Aorta (tissue), 5 donors: ENCODE measurements at regions not wholly inside any gene's neighbourhood (a gene's known extent, or its start where the extent isn't known, plus 50 kb on each side); places are given as distances from the start of the nearest gene placed in this dataset.

Source experiments
- ATAC-seq: fragments of 200-7000 bp; cut with Tn5 transposase; one replicate; pipeline ENCODE4 v1.9.1; 2022; ENCODE audit warnings: moderate library complexity; ENCODE audit not compliant: low FRiP score
- DNase-seq, 2 donors: peaks; one replicate each; pipeline ENCODE4 v3.0.0-alpha.2; 2020
- H3K27ac ChIP-seq, 2 donors: one replicate each; pipeline ENCODE4 v1.5.1; 2013; ENCODE audit warnings: low read length in 2 of 2, mild to moderate bottlenecking in 2 of 2, moderate library complexity in 2 of 2, control low read depth in 1 of 2, inconsistent platforms in 1 of 2, low read depth in 1 of 2
- H3K27me3 ChIP-seq, 2 donors: one replicate each; pipeline ENCODE4 v1.6.1; 2013; ENCODE audit warnings: control low read depth in 1 of 2, low read length in 1 of 2, mild to moderate bottlenecking in 1 of 2, moderate library complexity in 1 of 2; ENCODE audit not compliant: insufficient read depth in 2 of 2, control insufficient read depth in 1 of 2
- H3K36me3 ChIP-seq, 2 donors: one replicate each; pipeline ENCODE4 v1.6.1; 2013; ENCODE audit warnings: control low read depth in 1 of 2, low read length in 1 of 2, mild to moderate bottlenecking in 1 of 2; ENCODE audit not compliant: insufficient read depth in 2 of 2, control insufficient read depth in 1 of 2
- H3K4me1 ChIP-seq, 2 donors: one replicate each; pipeline ENCODE4 v1.6.1; 2013; ENCODE audit warnings: low read length in 2 of 2, control low read depth in 1 of 2, mild to moderate bottlenecking in 1 of 2, moderate library complexity in 1 of 2; ENCODE audit not compliant: insufficient read depth in 2 of 2, control insufficient read depth in 1 of 2
- H3K4me3 ChIP-seq, 2 donors: one replicate each; pipeline ENCODE4 v1.5.1; 2013; ENCODE audit warnings: low read length in 2 of 2, control low read depth in 1 of 2, mild to moderate bottlenecking in 1 of 2
- H3K9me3 ChIP-seq: one replicate; pipeline ENCODE4 v1.6.1; 2013; ENCODE audit warnings: mild to moderate bottlenecking, low read length; ENCODE audit not compliant: control insufficient read depth
- WGBS, 2 donors: extraction: QIAGEN DNeasy Blood & Tissue Kit; methylation state at CpG; one replicate each; pipeline ENCODE4 v1.1.7; 2013; 5-methylcytosine and 5-hydroxymethylcytosine counted together
- intact Hi-C, 2 donors: fragments of 100-400 bp; cut with DNase I; formaldehyde crosslinking; loops; one replicate each; pipeline versions ENCODE4 v1.14.2 to v1.15.0; 2022
- donor health status: healthy with polysubstance abuse.
- donor health status: Bipolar disorder and iron deficiency.
- donor health status: DM: no; HTN: no; CAD: no.
- donor health status: DM: no; HTN: no; CAD: no.
- donor health status: DM: yes; HTN: yes; CAD: no.

DNA sequence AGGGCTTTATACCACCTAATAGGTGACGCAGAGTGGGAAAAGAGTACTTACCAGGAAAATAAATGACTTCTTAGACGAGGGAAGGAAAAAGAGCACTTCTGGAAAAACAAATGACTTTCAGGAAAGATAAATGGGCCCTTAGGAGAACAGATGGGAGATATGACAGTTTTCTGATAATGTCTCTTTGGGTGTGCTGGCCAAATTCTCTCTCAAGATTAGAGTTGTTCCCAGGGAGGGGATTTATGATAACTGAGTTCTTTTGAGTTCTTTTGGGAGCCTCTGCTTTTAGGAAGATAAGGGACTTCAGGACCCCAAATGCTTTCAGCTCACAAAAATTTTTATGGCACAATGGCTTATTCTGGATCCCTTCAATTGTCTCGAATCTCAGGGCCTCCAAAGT lies 70.3 kb upstream of the EPCAM start:
- 75 to 80% methylated on average over 3 of the region's 3 CpGs for WGBS, 2 donors
- DNase-seq = no peak
- no peak overlapping the region for H3K27ac ChIP-seq

DNA sequence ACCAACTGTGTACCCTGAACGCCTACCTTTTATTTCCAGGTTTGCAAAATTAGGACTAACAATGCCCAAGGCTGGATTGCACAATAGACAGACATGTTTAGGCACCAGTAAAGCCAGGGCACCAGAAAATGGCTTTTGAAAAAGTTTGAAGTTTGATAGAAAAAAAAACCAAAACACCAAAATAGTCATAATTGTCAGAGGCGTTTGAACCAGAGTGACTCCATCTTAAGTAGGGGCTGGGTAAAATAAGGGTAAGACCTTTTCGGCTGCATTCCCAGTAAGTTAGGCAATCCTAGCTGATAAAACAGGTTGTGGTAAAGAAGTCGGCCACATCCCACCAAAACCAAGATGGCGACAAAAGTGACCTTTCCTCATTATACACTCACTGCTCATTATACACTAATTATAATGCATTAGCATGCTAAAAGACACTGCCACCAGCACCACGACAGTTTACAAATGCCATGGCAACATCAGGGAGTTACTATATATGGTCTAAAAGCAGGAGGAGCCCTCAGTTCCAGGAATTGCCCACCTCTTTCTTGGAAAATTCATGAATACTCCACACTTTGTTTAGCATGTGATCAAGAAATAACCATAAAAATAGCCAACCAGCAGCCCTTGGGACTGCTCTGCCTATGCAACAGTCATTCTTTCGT lies 71.2 kb upstream of the EPCAM start:
- H3K36me3 ChIP-seq = no peaks in the 10 kb centered on the region
- DNase-seq (no peak), ATAC-seq (no peak)
- intact Hi-C loops = no loop called here
- no peak overlapping the region for H3K4me3 ChIP-seq
- H3K9me3 ChIP-seq = no peaks in the 10 kb centered on the region
- H3K27ac ChIP-seq = no peak overlapping the region
- H3K27me3 ChIP-seq = no peaks in the 10 kb centered on the region
- WGBS, 2 donors = 83 to 84% methylated on average over 7 of the region's 7 CpGs
- no peaks in the 10 kb centered on the region for H3K4me1 ChIP-seq

More for the DNA sequence above, 70.3 kb upstream of the EPCAM start:
- no peaks in the 10 kb centered on the region for H3K36me3 ChIP-seq
- H3K9me3 ChIP-seq = no peaks in the 10 kb centered on the region
- H3K27me3 ChIP-seq = no peaks in the 10 kb centered on the region
- intact Hi-C loops = no loop called here
- H3K4me3 ChIP-seq = no peak overlapping the region
- ATAC-seq = no peak
- no peaks in the 10 kb centered on the region for H3K4me1 ChIP-seq

DNA sequence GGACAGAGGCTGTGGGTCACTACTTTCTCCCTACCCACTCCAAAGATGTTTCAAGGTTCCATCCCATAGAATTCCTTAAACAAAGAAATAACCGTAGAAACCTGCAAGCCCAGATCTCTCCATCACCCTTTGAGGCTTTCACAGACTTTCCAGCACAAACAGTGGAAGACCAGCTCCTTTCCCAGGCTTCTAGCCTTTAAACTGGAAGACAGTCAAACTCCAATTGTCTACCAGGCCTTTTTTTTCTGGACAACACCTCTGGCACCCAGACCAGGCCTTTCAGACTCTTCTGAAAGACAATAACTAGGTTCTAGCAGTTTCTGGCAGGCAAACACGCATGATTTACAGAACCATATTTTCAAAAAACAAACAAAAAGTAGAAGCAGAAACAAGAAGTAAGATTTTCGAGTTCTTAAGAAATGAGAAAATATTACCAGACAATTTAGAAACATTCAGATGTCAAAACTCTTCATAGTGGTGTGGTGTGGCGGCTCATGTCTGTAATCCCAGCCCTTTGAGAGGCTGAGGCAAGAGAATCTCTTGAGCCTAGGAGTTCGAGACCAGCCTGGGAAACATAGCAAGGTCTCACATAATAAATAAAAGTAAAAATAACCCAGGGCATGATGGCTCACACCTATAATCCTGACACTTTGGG lies 73.0 kb upstream of the EPCAM start:
- no peak for DNase-seq
- Histone ChIP-seq H3K4me3 (no peak overlapping the region), H3K27ac (no peak overlapping the region), H3K4me1 (no peaks in the 10 kb centered on the region), H3K27me3 (no peaks in the 10 kb centered on the region), H3K9me3 (no peaks in the 10 kb centered on the region), H3K36me3 (no peaks in the 10 kb centered on the region)
- 67 to 73% methylated on average over 5 of the region's 5 CpGs for WGBS, 2 donors
- intact Hi-C loops = no loop called here
- no peak for ATAC-seq

DNA sequence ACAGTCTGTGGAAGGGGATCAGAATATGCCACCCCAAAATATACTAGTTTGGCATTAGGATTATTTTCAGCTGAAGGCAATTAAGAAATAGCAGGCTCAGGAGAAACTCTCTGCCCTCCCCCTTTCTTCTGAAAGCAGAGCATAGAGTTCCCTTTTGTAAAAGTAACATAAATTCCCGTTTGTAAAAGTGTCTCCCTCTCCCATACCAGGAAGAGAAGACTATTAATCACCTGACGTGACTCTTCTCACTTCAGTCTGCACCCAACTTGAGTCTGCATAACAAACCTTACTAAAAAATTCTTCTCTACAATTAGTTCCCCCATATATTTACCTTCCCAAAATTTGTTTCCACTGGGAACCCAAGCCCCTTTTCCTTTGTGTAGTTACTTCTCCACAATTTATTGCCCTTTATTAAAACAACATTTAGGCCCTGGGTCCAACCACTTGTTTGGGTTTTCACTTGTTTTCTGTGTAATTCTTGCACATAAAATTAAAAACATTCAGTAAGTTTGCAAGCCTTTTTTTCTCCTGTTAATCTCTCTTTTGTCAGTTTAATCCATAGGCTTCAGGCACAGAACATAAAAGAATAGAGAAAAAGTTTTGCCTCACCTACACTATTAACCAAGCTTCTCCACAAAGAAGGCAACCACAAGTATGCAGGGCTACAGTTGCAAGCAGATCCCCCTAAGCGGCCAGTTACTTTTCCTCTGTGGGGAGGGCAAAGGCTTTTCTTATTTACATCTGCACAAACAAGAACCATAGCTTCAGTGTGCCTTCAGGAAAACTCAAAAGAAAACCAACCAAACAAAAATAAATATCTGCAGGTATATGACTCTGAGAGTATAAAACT lies 73.8 kb upstream of the EPCAM start:
- Histone ChIP-seq H3K4me1 (no peaks in the 10 kb centered on the region), H3K9me3 (no peaks in the 10 kb centered on the region), H3K27me3 (no peaks in the 10 kb centered on the region), H3K36me3 (no peaks in the 10 kb centered on the region), H3K27ac (no peak overlapping the region), H3K4me3 (no peak overlapping the region)
- ATAC-seq (no peak), DNase-seq (no peak)
- WGBS, 2 donors = 75 to 76% methylated on average over 3 of the region's 3 CpGs
- intact Hi-C loops = no loop called here

DNA sequence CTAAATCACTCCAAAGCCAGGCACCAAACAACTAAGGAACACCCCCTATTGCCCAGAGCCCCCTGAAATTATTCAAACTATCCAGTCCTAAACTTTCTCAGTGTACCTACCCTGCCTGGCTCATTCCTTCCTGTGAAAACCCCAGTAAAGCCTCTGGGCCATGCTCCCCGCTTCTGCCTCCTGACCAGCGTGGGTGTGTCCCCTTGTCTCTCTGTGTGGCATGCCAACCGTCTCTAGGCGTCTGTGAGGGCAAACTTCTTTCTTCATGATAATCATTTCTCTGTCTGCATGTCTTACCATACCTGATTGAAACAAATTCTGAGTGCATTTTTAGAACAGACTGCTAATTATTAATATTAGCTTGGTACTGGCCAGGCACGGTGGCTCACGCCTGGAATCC lies 75.1 kb upstream of the EPCAM start:
- intact Hi-C loops = no loop called here
- DNase-seq (no peak), ATAC-seq (no peak)
- no peaks in the 10 kb centered on the region for H3K27me3 ChIP-seq
- H3K36me3 ChIP-seq = no peaks in the 10 kb centered on the region
- no peak overlapping the region for H3K4me3 ChIP-seq
- no peaks in the 10 kb centered on the region for H3K9me3 ChIP-seq
- no peak overlapping the region for H3K27ac ChIP-seq
- 89 to 94% methylated on average over 6 of the region's 6 CpGs for WGBS, 2 donors
- no peaks in the 10 kb centered on the region for H3K4me1 ChIP-seq

DNA sequence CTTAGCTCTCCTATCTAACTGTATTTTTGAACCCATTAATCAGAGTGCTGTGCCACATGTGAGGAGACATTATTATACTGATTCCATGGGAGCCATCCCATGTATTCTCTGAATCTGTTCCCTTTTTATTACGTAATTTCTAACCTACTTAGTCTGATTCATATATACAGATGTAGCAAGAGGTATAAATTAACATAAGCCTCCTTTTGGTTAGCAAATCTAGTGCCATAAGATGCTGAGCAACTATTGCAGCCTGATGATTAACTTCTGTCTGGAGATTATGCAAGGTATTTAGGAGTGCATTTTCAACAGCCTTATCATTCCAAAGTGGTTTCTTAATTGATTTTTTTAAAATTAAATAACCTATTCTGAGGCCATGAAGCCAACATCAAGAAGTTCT lies 80.2 kb upstream of the EPCAM start:
- DNase-seq (no peak), ATAC-seq (no peak)
- no peak overlapping the region for H3K27ac ChIP-seq
- 91 to 94% methylated on average over 1 of the region's 1 CpG for WGBS, 2 donors
- no peak overlapping the region for H3K4me3 ChIP-seq
- no peaks in the 10 kb centered on the region for H3K9me3 ChIP-seq
- no peaks in the 10 kb centered on the region for H3K4me1 ChIP-seq
- intact Hi-C loops = no loop called here
- H3K36me3 ChIP-seq = no peaks in the 10 kb centered on the region
- no peaks in the 10 kb centered on the region for H3K27me3 ChIP-seq

DNA sequence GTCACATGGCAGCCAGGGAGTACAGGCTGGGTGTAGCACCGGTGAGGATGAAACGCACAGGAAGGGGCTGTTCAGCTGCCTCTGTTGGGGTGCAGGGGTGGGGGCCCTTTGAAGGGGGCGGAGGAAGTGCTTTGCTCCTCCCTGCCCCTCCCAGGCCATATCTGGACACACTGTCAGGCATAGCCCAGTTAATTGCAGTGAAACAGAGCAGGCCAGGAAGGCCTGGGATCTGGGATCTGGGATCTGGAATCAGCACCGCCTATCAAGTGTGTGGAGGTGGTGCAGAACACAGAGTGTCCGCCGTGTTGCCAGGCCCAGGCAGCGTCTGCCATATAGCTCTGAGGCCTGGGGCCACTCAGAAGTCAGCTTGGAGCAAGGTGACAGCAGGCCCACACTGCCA lies 85.5 kb upstream of the EPCAM start:
- Histone ChIP-seq H3K4me3 (no peak overlapping the region), H3K27me3 (no peaks in the 10 kb centered on the region), H3K4me1 (no peaks in the 10 kb centered on the region), H3K27ac (no peak overlapping the region), H3K9me3 (no peaks in the 10 kb centered on the region), H3K36me3 (no peaks in the 10 kb centered on the region)
- DNase-seq (no peak), ATAC-seq (no peak)
- intact Hi-C loops = no loop called here
- WGBS, 2 donors = 92 to 98% methylated on average over 7 of the region's 7 CpGs

DNA sequence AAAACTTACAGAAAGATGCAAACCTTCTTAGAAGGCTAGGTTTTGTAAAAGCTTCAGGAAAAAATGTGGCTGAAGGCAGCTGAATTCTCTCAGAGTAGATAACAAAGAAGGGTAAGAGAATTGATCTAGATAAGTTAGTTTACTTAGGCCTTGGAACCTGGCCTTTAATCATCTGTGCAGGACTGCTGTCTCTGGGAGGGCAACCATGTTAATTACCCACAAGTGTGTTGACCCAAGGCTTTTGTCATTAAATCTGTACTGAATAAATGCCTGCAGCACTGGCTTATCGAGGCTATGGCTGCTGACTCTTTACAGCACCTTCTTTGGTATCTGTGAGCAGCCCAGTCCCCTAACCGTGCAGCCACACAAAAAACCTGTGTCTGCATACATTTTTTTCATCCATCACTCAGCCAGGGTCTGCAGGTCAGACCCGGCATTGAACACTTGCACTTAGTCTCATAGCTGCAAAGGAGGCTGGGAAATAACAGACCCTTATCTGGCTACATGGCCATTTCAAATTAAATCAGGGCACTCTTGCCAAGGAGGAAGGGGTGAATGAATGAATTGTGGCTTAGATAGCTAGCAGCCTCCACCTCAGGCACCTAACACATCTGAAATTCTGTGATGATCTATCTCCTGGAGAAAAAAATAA lies 86.4 kb upstream of the EPCAM start:
- no peaks in the 10 kb centered on the region for H3K4me1 ChIP-seq
- H3K27me3 ChIP-seq = no peaks in the 10 kb centered on the region
- no peaks in the 10 kb centered on the region for H3K36me3 ChIP-seq
- H3K4me3 ChIP-seq = no peak overlapping the region
- no peaks in the 10 kb centered on the region for H3K9me3 ChIP-seq
- ATAC-seq = no peak
- DNase-seq = no peak
- intact Hi-C loops = no loop called here
- 90 to 91% methylated on average over 3 of the region's 3 CpGs for WGBS, 2 donors
- no peak overlapping the region for H3K27ac ChIP-seq
